ENCODE measurements at regions not wholly inside any gene's neighbourhood (a gene's known extent, or its start where the extent isn't known, plus 50 kb on each side); places are given as distances from the start of the nearest gene placed in this dataset.

DNA sequence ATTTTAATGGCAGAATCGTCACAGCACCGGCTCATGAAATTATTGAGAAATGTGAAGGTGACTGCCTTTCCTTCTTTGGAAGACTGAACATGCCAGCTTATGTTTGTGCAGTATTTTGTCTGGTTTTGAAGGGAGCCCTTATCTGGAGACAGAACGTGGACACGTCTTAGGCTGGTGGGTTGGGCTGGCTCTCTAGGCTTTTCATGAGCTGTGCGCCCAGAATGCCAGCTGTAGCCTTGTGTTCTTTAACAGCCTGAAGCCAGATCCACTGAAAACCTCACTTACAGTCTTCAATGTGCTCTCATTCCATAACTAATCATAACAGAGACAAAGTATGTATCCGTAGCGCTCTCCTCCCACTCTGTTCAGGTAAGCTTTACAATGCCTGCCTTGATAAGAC is 184.4 kb upstream of the HTR2A start:
- CTCF ChIA-PET = no interaction called here
- POLR2A ChIA-PET = no interaction called here
- H3K9me3 ChIP-seq (replicated peaks; ENCODE audit: control insufficient read depth, insufficient read depth, low read length) = peaks cover 2% of the 10 kb centered on the region

DNA sequence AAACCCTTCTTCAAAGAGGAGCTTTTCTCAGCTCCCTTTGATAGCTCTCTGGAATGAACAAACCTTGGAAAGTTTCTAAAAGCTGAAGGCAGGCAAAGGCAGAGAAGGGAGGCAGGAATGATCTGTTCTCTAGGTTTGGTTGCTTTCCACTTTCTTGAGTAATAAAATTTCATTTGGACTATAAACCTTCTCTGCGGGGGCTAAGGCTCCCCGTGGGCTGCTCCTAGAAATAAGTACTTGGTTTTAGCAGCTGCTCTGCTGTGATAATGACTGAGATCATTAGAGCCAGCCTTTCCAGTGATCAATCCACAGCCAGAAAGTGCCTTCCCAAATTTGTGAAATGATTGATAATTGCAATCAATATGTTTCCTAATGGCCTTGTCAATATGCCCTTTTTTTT is 183.8 kb upstream of the HTR2A start:
- no peak for DNase-seq (ENCODE audit: low read depth, low spot score)

More for the DNA sequence above, 184.4 kb upstream of the HTR2A start:
- Histone ChIP-seq H3K27ac (ENCODE audit: insufficient read depth, low read depth, low read length) (no peak overlapping the region), H3K4me3 (replicated peaks in 1 of 3; ENCODE audit: insufficient read depth in 1 of 3, low read depth in 1 of 3, low read length in 3 of 3) (no peak overlapping the region), H3K9ac (replicated peaks; ENCODE audit: extremely low read depth, insufficient read depth, low read length) (no peak overlapping the region), H3K9me1 (replicated peaks; ENCODE audit: control insufficient read depth, extremely low read depth, insufficient read depth, low read length) (no peaks in the 10 kb centered on the region), H3K4me1 (ENCODE audit: control insufficient read depth, extremely low read depth, insufficient read depth, low read length) (no peaks in the 10 kb centered on the region), H3K4me2 (ENCODE audit: insufficient read depth, low read length) (no peak overlapping the region), H3K36me3 (ENCODE audit: control insufficient read depth in 2 of 2, extremely low read depth in 1 of 2, insufficient read depth in 2 of 2, low read length in 2 of 2) (no peaks in the 10 kb centered on the region), H3K27me3 (ENCODE audit: control insufficient read depth in 2 of 2, insufficient read depth in 2 of 2, low read length in 2 of 2) (no peaks in the 10 kb centered on the region), H2AFZ (ENCODE audit: low read depth, low read length) (no peak overlapping the region), H3K79me2 (ENCODE audit: control insufficient read depth, insufficient read depth, low read length) (no peaks in the 10 kb centered on the region), H4K20me1 (replicated peaks; ENCODE audit: control insufficient read depth, extremely low read depth, insufficient read depth, low read length) (no peaks in the 10 kb centered on the region)
- DNase-seq (ENCODE audit: low read depth, low spot score) (no peak), FAIRE-seq (no peak)
- intact Hi-C loops (cut with micrococcal nuclease) = no loop called here
- no peak for TF ChIP-seq MYC (IDR thresholded peaks at IDR 0.05; ENCODE audit: low read depth, low read length)
- TF ChIP-seq GATA2 (IDR thresholded peaks at IDR 0.05; ENCODE audit: insufficient read depth, insufficient read length, low read depth, low read length) = no peak
- TF ChIP-seq FOS (IDR thresholded peaks at IDR 0.05; ENCODE audit: borderline replicate concordance, insufficient read depth, low read length) = no peak
- dilution Hi-C loops (cut with MboI; ENCODE audit: extremely low pct_ligation_motif_present, low sequenced_read_pairs) = no loop called here
- no TSS peak for BruUV-seq (replicated peaks)

More for the DNA sequence above, 183.8 kb upstream of the HTR2A start:
- Histone ChIP-seq H3K4me1 (ENCODE audit: control insufficient read depth, extremely low read depth, insufficient read depth, low read length) (no peaks in the 10 kb centered on the region), H2AFZ (ENCODE audit: low read depth, low read length) (no peak overlapping the region), H3K9ac (replicated peaks; ENCODE audit: extremely low read depth, insufficient read depth, low read length) (no peak overlapping the region), H3K36me3 (ENCODE audit: control insufficient read depth in 2 of 2, extremely low read depth in 1 of 2, insufficient read depth in 2 of 2, low read length in 2 of 2) (no peaks in the 10 kb centered on the region), H3K27ac (ENCODE audit: insufficient read depth, low read depth, low read length) (no peak overlapping the region), H3K9me3 (replicated peaks; ENCODE audit: control insufficient read depth, insufficient read depth, low read length) (peaks cover 2% of the 10 kb centered on the region), H3K27me3 (ENCODE audit: control insufficient read depth in 2 of 2, insufficient read depth in 2 of 2, low read length in 2 of 2) (no peaks in the 10 kb centered on the region), H3K79me2 (ENCODE audit: control insufficient read depth, insufficient read depth, low read length) (no peaks in the 10 kb centered on the region), H4K20me1 (replicated peaks; ENCODE audit: control insufficient read depth, extremely low read depth, insufficient read depth, low read length) (no peaks in the 10 kb centered on the region), H3K9me1 (replicated peaks; ENCODE audit: control insufficient read depth, extremely low read depth, insufficient read depth, low read length) (no peaks in the 10 kb centered on the region), H3K4me3 (replicated peaks in 1 of 3; ENCODE audit: insufficient read depth in 1 of 3, low read depth in 1 of 3, low read length in 3 of 3) (no peak overlapping the region), H3K4me2 (ENCODE audit: insufficient read depth, low read length) (no peak overlapping the region)
- intact Hi-C loops (cut with micrococcal nuclease) (no loop called here), dilution Hi-C loops (cut with MboI; ENCODE audit: extremely low pct_ligation_motif_present, low sequenced_read_pairs) (no loop called here)
- TF ChIP-seq JUN (IDR thresholded peaks at IDR 0.05; ENCODE audit: borderline replicate concordance, insufficient read depth, insufficient read length, low read depth) (no peak), POLR2A (IDR thresholded peaks at IDR 0.05; ENCODE audit: low read depth, low read length) (no peak), EZH2 (IDR thresholded peaks at IDR 0.05; ENCODE audit: borderline replicate concordance, low read depth, low read length, severe bottlenecking) (no peak), GATA2 (IDR thresholded peaks at IDR 0.05; ENCODE audit: insufficient read depth, insufficient read length, low read depth, low read length) (no peak), MYC (IDR thresholded peaks at IDR 0.05; ENCODE audit: low read depth, low read length) (no peak), POLR2AphosphoS5 (IDR thresholded peaks at IDR 0.05; ENCODE audit: insufficient read depth, low read depth, low read length) (no peak), FOS (IDR thresholded peaks at IDR 0.05; ENCODE audit: borderline replicate concordance, insufficient read depth, low read length) (no peak)
- TF ChIP-seq, protein P1, sequence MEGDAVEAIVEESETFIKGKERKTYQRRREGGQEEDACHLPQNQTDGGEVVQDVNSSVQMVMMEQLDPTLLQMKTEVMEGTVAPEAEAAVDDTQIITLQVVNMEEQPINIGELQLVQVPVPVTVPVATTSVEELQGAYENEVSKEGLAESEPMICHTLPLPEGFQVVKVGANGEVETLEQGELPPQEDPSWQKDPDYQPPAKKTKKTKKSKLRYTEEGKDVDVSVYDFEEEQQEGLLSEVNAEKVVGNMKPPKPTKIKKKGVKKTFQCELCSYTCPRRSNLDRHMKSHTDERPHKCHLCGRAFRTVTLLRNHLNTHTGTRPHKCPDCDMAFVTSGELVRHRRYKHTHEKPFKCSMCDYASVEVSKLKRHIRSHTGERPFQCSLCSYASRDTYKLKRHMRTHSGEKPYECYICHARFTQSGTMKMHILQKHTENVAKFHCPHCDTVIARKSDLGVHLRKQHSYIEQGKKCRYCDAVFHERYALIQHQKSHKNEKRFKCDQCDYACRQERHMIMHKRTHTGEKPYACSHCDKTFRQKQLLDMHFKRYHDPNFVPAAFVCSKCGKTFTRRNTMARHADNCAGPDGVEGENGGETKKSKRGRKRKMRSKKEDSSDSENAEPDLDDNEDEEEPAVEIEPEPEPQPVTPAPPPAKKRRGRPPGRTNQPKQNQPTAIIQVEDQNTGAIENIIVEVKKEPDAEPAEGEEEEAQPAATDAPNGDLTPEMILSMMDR (IDR thresholded peaks at IDR 0.05; ENCODE audit: extremely low read depth in 1 of 2, insufficient read depth in 1 of 2, low read depth in 1 of 2, low read length in 2 of 2) = no peak
- TF ChIP-seq, protein P2, sequence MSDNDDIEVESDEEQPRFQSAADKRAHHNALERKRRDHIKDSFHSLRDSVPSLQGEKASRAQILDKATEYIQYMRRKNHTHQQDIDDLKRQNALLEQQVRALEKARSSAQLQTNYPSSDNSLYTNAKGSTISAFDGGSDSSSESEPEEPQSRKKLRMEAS (IDR thresholded peaks at IDR 0.05; ENCODE audit: insufficient read depth, insufficient read length) = no peak
- ChIA-PET CTCF (no interaction called here), POLR2A (no interaction called here)
- FAIRE-seq = no peak
- no TSS peak for BruUV-seq (replicated peaks)
